ENCODE measurements at regions not wholly inside any gene's neighbourhood (a gene's known extent, or its start where the extent isn't known, plus 50 kb on each side); places are given as distances from the start of the nearest gene placed in this dataset.

DNA sequence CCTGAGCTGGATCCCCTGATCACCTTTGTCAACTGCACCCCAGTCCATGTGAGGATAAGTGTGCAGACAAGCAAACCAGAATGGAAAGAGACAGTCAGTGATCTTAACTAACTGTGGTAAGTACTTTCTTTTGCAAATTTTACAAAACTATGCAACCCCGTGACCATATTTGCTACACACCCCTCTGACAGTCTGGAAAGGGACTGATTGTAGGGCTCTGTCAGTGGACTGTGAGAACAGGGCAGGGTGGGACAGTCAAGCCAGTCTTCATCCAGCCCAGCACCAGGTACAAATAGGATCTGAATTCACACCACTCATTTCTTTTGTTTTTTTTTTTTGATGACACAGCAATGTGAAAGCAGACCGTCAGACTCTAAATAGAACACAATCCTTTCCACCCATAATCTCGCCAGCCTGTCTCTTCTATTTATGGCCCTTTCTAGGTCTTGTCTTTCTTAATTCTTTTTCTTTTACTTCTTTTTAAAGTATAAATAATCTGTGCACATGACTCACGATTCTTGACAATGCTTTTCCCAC, 165.6 kb downstream of the ARL6IP6 start:
- TF ChIP-seq, protein P1, sequence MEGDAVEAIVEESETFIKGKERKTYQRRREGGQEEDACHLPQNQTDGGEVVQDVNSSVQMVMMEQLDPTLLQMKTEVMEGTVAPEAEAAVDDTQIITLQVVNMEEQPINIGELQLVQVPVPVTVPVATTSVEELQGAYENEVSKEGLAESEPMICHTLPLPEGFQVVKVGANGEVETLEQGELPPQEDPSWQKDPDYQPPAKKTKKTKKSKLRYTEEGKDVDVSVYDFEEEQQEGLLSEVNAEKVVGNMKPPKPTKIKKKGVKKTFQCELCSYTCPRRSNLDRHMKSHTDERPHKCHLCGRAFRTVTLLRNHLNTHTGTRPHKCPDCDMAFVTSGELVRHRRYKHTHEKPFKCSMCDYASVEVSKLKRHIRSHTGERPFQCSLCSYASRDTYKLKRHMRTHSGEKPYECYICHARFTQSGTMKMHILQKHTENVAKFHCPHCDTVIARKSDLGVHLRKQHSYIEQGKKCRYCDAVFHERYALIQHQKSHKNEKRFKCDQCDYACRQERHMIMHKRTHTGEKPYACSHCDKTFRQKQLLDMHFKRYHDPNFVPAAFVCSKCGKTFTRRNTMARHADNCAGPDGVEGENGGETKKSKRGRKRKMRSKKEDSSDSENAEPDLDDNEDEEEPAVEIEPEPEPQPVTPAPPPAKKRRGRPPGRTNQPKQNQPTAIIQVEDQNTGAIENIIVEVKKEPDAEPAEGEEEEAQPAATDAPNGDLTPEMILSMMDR (conservative IDR thresholded peaks at IDR 0.05 in 1 of 2, IDR thresholded peaks at IDR 0.05 in 1 of 2; ENCODE audit: low read depth in 1 of 2, low read length in 2 of 2): no peak
- no peak for TF ChIP-seq EZH2 (IDR thresholded peaks at IDR 0.05; ENCODE audit: low read length, missing control alignments)
- H4K20me1 ChIP-seq (ENCODE audit: control insufficient read depth, extremely low read depth, insufficient read depth, low read length): no peaks in the 10 kb centered on the region
- H3K27ac ChIP-seq (ENCODE audit: insufficient read depth, low read length): no peak overlapping the region
- no peaks in the 10 kb centered on the region for H3K27me3 ChIP-seq (ENCODE audit: control insufficient read depth, insufficient read depth, low read length)
- no peaks in the 10 kb centered on the region for H3K36me3 ChIP-seq (ENCODE audit: control insufficient read depth, insufficient read depth, low read length)
- H3K9me3 ChIP-seq (ENCODE audit: control insufficient read depth, insufficient read depth, low read depth, low read length): no peaks in the 10 kb centered on the region
- H3K4me1 ChIP-seq (ENCODE audit: control insufficient read depth, extremely low read depth, insufficient read depth, low read length): no peaks in the 10 kb centered on the region
- no peak overlapping the region for H3K4me3 ChIP-seq (replicated peaks in 1 of 4; ENCODE audit: control extremely low read depth in 1 of 4, insufficient read depth in 1 of 4, low read depth in 3 of 4, low read length in 4 of 4)
- DNase-seq (ENCODE audit: low read depth in 2 of 2): no peak
- H3K79me2 ChIP-seq (ENCODE audit: control insufficient read depth, insufficient read depth, low read length): no peaks in the 10 kb centered on the region
- H3K4me2 ChIP-seq (ENCODE audit: extremely low read depth, insufficient read depth, low read length): no peak overlapping the region
- no peak overlapping the region for H2AFZ ChIP-seq (ENCODE audit: low read length)
- no peak overlapping the region for H3K9ac ChIP-seq (ENCODE audit: insufficient read depth, low read length)

DNA sequence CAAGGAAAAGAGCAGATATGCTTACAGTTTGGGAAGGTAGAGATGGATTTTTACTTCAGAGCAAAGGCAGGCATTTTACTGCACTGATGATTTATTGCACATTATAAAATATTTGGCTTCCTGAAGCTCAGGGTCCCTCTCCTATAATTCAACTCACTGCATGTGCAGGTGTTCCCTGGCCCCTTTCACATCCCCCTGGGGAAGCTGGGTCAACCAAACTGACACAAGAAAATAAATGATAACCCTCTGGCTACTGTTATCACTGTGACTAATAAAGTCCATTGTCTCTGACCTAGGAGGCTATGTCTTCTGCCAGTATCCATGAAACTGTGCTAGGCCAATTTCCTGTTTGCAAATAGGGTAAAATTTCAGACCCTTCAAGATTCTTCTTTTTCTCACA, 163.1 kb downstream of the ARL6IP6 start:
- Histone ChIP-seq H3K4me3 (replicated peaks in 1 of 4; ENCODE audit: control extremely low read depth in 1 of 4, insufficient read depth in 1 of 4, low read depth in 3 of 4, low read length in 4 of 4) (no peak overlapping the region), H3K36me3 (ENCODE audit: control insufficient read depth, insufficient read depth, low read length) (no peaks in the 10 kb centered on the region), H3K27ac (ENCODE audit: insufficient read depth, low read length) (no peak overlapping the region), H3K27me3 (ENCODE audit: control insufficient read depth, insufficient read depth, low read length) (no peaks in the 10 kb centered on the region), H3K79me2 (ENCODE audit: control insufficient read depth, insufficient read depth, low read length) (no peaks in the 10 kb centered on the region), H3K9me3 (ENCODE audit: control insufficient read depth, insufficient read depth, low read depth, low read length) (no peaks in the 10 kb centered on the region), H4K20me1 (ENCODE audit: control insufficient read depth, extremely low read depth, insufficient read depth, low read length) (no peaks in the 10 kb centered on the region), H2AFZ (ENCODE audit: low read length) (no peak overlapping the region), H3K4me1 (ENCODE audit: control insufficient read depth, extremely low read depth, insufficient read depth, low read length) (no peaks in the 10 kb centered on the region), H3K9ac (ENCODE audit: insufficient read depth, low read length) (no peak overlapping the region), H3K4me2 (ENCODE audit: extremely low read depth, insufficient read depth, low read length) (no peak overlapping the region)
- DNase-seq (ENCODE audit: low read depth in 2 of 2): no peak
- no peak for TF ChIP-seq EZH2 (IDR thresholded peaks at IDR 0.05; ENCODE audit: low read length, missing control alignments)
- TF ChIP-seq, protein P1 (conservative IDR thresholded peaks at IDR 0.05 in 1 of 2, IDR thresholded peaks at IDR 0.05 in 1 of 2; ENCODE audit: low read depth in 1 of 2, low read length in 2 of 2): no peak

DNA sequence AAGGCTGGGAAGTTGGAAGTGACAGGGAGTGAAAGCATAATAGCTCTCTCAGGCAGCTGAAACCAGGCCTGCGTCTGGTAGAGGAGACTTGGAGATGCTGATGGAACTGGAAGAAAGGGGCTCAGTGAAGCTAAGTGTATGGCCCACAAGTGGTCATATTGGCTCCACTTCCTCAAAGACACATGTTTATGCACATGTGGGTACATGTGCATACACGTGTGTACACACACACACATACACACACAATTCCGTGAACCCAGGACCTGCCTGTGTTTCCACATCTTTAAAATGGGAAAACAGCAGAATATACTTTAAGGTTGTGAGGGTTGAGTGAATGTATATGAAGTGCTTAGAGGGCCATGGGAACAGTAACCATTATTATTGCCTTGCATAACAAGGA, 160.9 kb downstream of the ARL6IP6 start:
- Histone ChIP-seq H3K36me3 (ENCODE audit: control insufficient read depth, insufficient read depth, low read length) (no peaks in the 10 kb centered on the region), H3K4me1 (ENCODE audit: control insufficient read depth, extremely low read depth, insufficient read depth, low read length) (no peaks in the 10 kb centered on the region), H3K79me2 (ENCODE audit: control insufficient read depth, insufficient read depth, low read length) (no peaks in the 10 kb centered on the region), H2AFZ (ENCODE audit: low read length) (no peak overlapping the region), H3K9ac (ENCODE audit: insufficient read depth, low read length) (no peak overlapping the region), H3K27ac (ENCODE audit: insufficient read depth, low read length) (no peak overlapping the region), H3K27me3 (ENCODE audit: control insufficient read depth, insufficient read depth, low read length) (no peaks in the 10 kb centered on the region), H4K20me1 (ENCODE audit: control insufficient read depth, extremely low read depth, insufficient read depth, low read length) (no peaks in the 10 kb centered on the region), H3K9me3 (ENCODE audit: control insufficient read depth, insufficient read depth, low read depth, low read length) (no peaks in the 10 kb centered on the region), H3K4me2 (ENCODE audit: extremely low read depth, insufficient read depth, low read length) (no peak overlapping the region), H3K4me3 (replicated peaks in 1 of 4; ENCODE audit: control extremely low read depth in 1 of 4, insufficient read depth in 1 of 4, low read depth in 3 of 4, low read length in 4 of 4) (no peak overlapping the region)
- no peak for TF ChIP-seq EZH2 (IDR thresholded peaks at IDR 0.05; ENCODE audit: low read length, missing control alignments)
- TF ChIP-seq, protein P1 (conservative IDR thresholded peaks at IDR 0.05 in 1 of 2, IDR thresholded peaks at IDR 0.05 in 1 of 2; ENCODE audit: low read depth in 1 of 2, low read length in 2 of 2): no peak
- DNase-seq (ENCODE audit: low read depth in 2 of 2): no peak

All from fibroblast of lung (primary cell).